H9 (cell line): ENCODE measurements at regions not wholly inside any gene's neighbourhood (a gene's known extent, or its start where the extent isn't known, plus 50 kb on each side); places are given as distances from the start of the nearest gene placed in this dataset.

ENCODE experiments used
- DNase-seq: peaks from one replicate; pipeline ENCODE4 v3.0.0-alpha.2; 2017
- H2AFZ ChIP-seq: one replicate; pipeline ENCODE4 v1.6.1; 2013; ENCODE audit warnings: mild to moderate bottlenecking, low read length, control low read depth, moderate library complexity
- H2AK5ac ChIP-seq: 2 replicates; pipeline ENCODE4 v1.6.1; 2013; ENCODE audit warnings: low read length, control low read depth, mixed read lengths; ENCODE audit not compliant: insufficient read length
- H2BK120ac ChIP-seq: one replicate; pipeline ENCODE4 v1.6.1; 2013; ENCODE audit warnings: low read depth, mild to moderate bottlenecking, low read length, control low read depth, inconsistent platforms; ENCODE audit not compliant: poor library complexity, severe bottlenecking
- H2BK12ac ChIP-seq: 2 replicates; pipeline ENCODE4 v1.6.1; 2013; ENCODE audit warnings: low read length, control low read depth, mixed read lengths, low read depth; ENCODE audit not compliant: insufficient read length
- H2BK15ac ChIP-seq: 2 replicates; pipeline ENCODE4 v1.6.1; 2013; ENCODE audit warnings: low read depth, low read length, control low read depth
- H2BK20ac ChIP-seq: one replicate; pipeline ENCODE4 v1.6.1; 2013; ENCODE audit warnings: low read depth, mild to moderate bottlenecking, low read length, control low read depth, inconsistent platforms; ENCODE audit not compliant: poor library complexity, severe bottlenecking
- H2BK5ac ChIP-seq: 2 replicates; pipeline ENCODE4 v1.6.1; 2013; ENCODE audit warnings: low read length, control low read depth, mixed read lengths; ENCODE audit not compliant: insufficient read length
- H3K14ac ChIP-seq: 2 replicates; pipeline ENCODE4 v1.6.1; 2013; ENCODE audit warnings: low read length, control low read depth; ENCODE audit not compliant: insufficient read depth
- H3K18ac ChIP-seq: 2 replicates; pipeline ENCODE4 v1.6.1; 2013; ENCODE audit warnings: low read depth, mild to moderate bottlenecking, mixed read lengths, low read length, control low read depth; ENCODE audit not compliant: insufficient read length
- H3K23ac ChIP-seq: 2 replicates; pipeline ENCODE4 v1.6.1; 2013; ENCODE audit warnings: low read length, control low read depth, mixed read lengths, low read depth; ENCODE audit not compliant: insufficient read length
- H3K23me2 ChIP-seq: 2 replicates; pipeline ENCODE4 v1.6.1; 2013; ENCODE audit warnings: low read depth, mild to moderate bottlenecking, mixed read lengths, low read length, control low read depth; ENCODE audit not compliant: insufficient read length, poor library complexity, severe bottlenecking
- H3K27ac ChIP-seq: 2 replicates; pipeline ENCODE4 v1.5.1; 2013; ENCODE audit warnings: low read length, control low read depth, mixed read lengths, low read depth; ENCODE audit not compliant: insufficient read length
- H3K27me3 ChIP-seq: 2 replicates; pipeline ENCODE4 v1.6.1; 2013; ENCODE audit warnings: low read length, control low read depth, inconsistent platforms; ENCODE audit not compliant: insufficient read depth
- H3K4ac ChIP-seq: 2 replicates; pipeline ENCODE4 v1.6.1; 2013; ENCODE audit warnings: low read depth, mild to moderate bottlenecking, control low read depth, inconsistent platforms, low read length, moderate library complexity
- H3K4me1 ChIP-seq: 2 replicates; pipeline ENCODE4 v1.6.1; 2013; ENCODE audit warnings: low read length, control low read depth, inconsistent platforms; ENCODE audit not compliant: insufficient read depth
- H3K4me2 ChIP-seq: 2 replicates; pipeline ENCODE4 v1.6.1; 2013; ENCODE audit warnings: low read length, control low read depth, mixed read lengths; ENCODE audit not compliant: insufficient read length, insufficient read depth
- H3K56ac ChIP-seq: 2 replicates; pipeline ENCODE4 v1.6.1; 2013; ENCODE audit warnings: low read depth, mild to moderate bottlenecking, mixed read lengths, low read length, control low read depth; ENCODE audit not compliant: insufficient read length
- H3K79me1 ChIP-seq: 2 replicates; pipeline ENCODE4 v1.6.1; 2013; ENCODE audit warnings: low read depth, mild to moderate bottlenecking, moderate library complexity, low read length, control low read depth, inconsistent platforms; ENCODE audit not compliant: insufficient read depth, poor library complexity, severe bottlenecking
- H3K79me2 ChIP-seq: 2 replicates; pipeline ENCODE4 v1.6.1; 2013; ENCODE audit warnings: low read length, control low read depth, inconsistent platforms; ENCODE audit not compliant: insufficient read depth
- H3K9ac ChIP-seq: 2 replicates; pipeline ENCODE4 v1.6.1; 2013; ENCODE audit warnings: low read length, control low read depth, mixed read lengths; ENCODE audit not compliant: insufficient read length; ENCODE audit errors: extremely low read depth
- H3K9me3 ChIP-seq: one replicate; pipeline ENCODE4 v1.6.1; 2013; ENCODE audit warnings: low read depth, low read length, inconsistent platforms; ENCODE audit not compliant: control insufficient read depth
- H3T11ph ChIP-seq: one replicate; pipeline ENCODE4 v1.6.1; 2013; ENCODE audit warnings: mild to moderate bottlenecking, low read length, control low read depth, inconsistent platforms
- H4K20me1 ChIP-seq: one replicate; pipeline ENCODE4 v1.6.1; 2013; ENCODE audit not compliant: control insufficient read depth, insufficient read length, insufficient read depth
- H4K5ac ChIP-seq: 2 replicates; pipeline ENCODE4 v1.6.1; 2013; ENCODE audit warnings: low read depth, mild to moderate bottlenecking, mixed read lengths, low read length, control low read depth; ENCODE audit not compliant: insufficient read length
- H4K8ac ChIP-seq: replicated peaks from 2 replicates; pipeline ENCODE4 v1.6.1; 2013; ENCODE audit warnings: low read length, control low read depth, mixed read lengths, low read depth; ENCODE audit not compliant: insufficient read length
- H4K91ac ChIP-seq: 2 replicates; pipeline ENCODE4 v1.6.1; 2013; ENCODE audit warnings: low read depth, mild to moderate bottlenecking, moderate library complexity, mixed read lengths, low read length, control low read depth; ENCODE audit not compliant: insufficient read length
- H3K27ac Mint-ChIP-seq, 3 experiments: 2 replicates in 2 of 3; 3 replicates in 1 of 3; pipeline ENCODE4 v1.8.0; 2020 to 2021; ENCODE audit warnings: mixed read lengths in 3 of 3, mild to moderate bottlenecking in 1 of 3, moderate library complexity in 1 of 3
- H3K27me3 Mint-ChIP-seq: 2 replicates; pipeline ENCODE4 v1.8.0; 2021; ENCODE audit warnings: low read depth, mild to moderate bottlenecking, moderate library complexity, mixed read lengths
- H3K36me3 Mint-ChIP-seq, 3 experiments: 2 replicates in 2 of 3; 3 replicates in 1 of 3; pipeline ENCODE4 v1.8.0; 2020 to 2021; ENCODE audit warnings: low read depth in 3 of 3, mixed read lengths in 3 of 3; ENCODE audit not compliant: insufficient read depth in 1 of 3
- H3K4me1 Mint-ChIP-seq, 2 experiments: 2 replicates each; pipeline ENCODE4 v1.8.0; 2020; ENCODE audit warnings: mixed read lengths in 2 of 2
- H3K4me3 Mint-ChIP-seq, 2 experiments: 2 replicates in 1 of 2; 3 replicates in 1 of 2; pipeline ENCODE4 v1.8.0; 2020 to 2021; ENCODE audit warnings: mild to moderate bottlenecking in 2 of 2, mixed read lengths in 2 of 2, moderate library complexity in 1 of 2
- H3K9me3 Mint-ChIP-seq, 2 experiments: 2 replicates in 1 of 2; 3 replicates in 1 of 2; pipeline ENCODE4 v1.8.0; 2020; ENCODE audit warnings: mild to moderate bottlenecking in 2 of 2, mixed read lengths in 2 of 2, moderate library complexity in 1 of 2
- WGBS: extraction: QIAGEN DNeasy Blood & Tissue Kit; methylation state at CpG from one replicate; pipeline ENCODE4 v1.1.7; 2013; ENCODE audit warnings: missing lambda C conversion rate, low lambda C conversion rate, mixed read lengths; ENCODE audit not compliant: insufficient read length; ENCODE audit errors: extremely low coverage; 5-methylcytosine and 5-hydroxymethylcytosine counted together
- TF ChIP-seq, protein P1 (sequence below): fragments of 200-600 bp; sonication (generic); conservative IDR thresholded peaks from 3 replicates; pipeline ENCODE4 v1.8.0; 2021; ENCODE audit warnings: antibody characterized with exemption, mild to moderate bottlenecking

DNA sequence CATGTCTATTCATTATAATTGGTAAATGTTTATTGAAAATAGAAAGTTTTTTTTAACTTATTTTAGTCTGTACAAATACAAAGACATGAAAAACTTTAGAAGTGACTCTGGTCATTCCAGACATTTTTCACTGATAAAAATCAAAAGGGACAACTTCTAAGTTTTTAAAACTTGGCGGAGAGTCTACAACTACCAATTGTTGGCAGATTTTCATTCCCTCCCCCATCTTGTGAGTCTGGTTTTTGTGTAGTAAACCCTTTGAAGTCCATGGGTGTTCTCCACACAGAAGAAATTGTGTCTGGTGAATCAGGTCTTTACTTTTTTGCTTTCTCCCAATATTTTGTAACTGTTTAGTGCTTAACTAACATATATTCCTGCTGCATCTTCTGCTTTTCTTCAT, 336.5 kb downstream of the PDGFC start:
- no peak overlapping the region for H2BK15ac ChIP-seq
- Mint-ChIP-seq H3K4me1 (peaks cover 10 to 21% of the 10 kb centered on the region in 2 experiments), H3K27ac (no peak overlapping the region; a peak in 1 of 7 replicates), H3K9me3 (peaks cover 4 to 6% of the 10 kb centered on the region in 2 experiments; a peak in 3 of 5 replicates), H3K4me3 (no peak overlapping the region), H3K36me3 (peaks cover 0 to 2% (median 2%) of the 10 kb centered on the region in 3 experiments; a peak in 2 of 7 replicates), H3K27me3 (no peaks in the 10 kb centered on the region)
- no peak overlapping the region for H4K5ac ChIP-seq
- TF ChIP-seq, protein P1, sequence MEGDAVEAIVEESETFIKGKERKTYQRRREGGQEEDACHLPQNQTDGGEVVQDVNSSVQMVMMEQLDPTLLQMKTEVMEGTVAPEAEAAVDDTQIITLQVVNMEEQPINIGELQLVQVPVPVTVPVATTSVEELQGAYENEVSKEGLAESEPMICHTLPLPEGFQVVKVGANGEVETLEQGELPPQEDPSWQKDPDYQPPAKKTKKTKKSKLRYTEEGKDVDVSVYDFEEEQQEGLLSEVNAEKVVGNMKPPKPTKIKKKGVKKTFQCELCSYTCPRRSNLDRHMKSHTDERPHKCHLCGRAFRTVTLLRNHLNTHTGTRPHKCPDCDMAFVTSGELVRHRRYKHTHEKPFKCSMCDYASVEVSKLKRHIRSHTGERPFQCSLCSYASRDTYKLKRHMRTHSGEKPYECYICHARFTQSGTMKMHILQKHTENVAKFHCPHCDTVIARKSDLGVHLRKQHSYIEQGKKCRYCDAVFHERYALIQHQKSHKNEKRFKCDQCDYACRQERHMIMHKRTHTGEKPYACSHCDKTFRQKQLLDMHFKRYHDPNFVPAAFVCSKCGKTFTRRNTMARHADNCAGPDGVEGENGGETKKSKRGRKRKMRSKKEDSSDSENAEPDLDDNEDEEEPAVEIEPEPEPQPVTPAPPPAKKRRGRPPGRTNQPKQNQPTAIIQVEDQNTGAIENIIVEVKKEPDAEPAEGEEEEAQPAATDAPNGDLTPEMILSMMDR, result no peak
- no peak overlapping the region for H3K27ac ChIP-seq
- no peaks in the 10 kb centered on the region for H3K79me2 ChIP-seq
- H3K18ac ChIP-seq, result no peak overlapping the region
- H3K9me3 ChIP-seq, result no peaks in the 10 kb centered on the region
- H2BK5ac ChIP-seq, result no peak overlapping the region
- H4K91ac ChIP-seq, result no peak overlapping the region
- H3K79me1 ChIP-seq, result no peaks in the 10 kb centered on the region
- no peak overlapping the region for H3K4me2 ChIP-seq
- no peak overlapping the region for H3K9ac ChIP-seq
- H2BK20ac ChIP-seq, result no peak overlapping the region
- no peaks in the 10 kb centered on the region for H3K23me2 ChIP-seq
- no peak overlapping the region for H3K56ac ChIP-seq
- no peaks in the 10 kb centered on the region for H4K20me1 ChIP-seq
- no peaks in the 10 kb centered on the region for H3K27me3 ChIP-seq
- no peak overlapping the region for H2BK12ac ChIP-seq
- no peak for DNase-seq
- H3K4me1 ChIP-seq, result no peaks in the 10 kb centered on the region; the same call in 1 of the 2 replicates
- H3K4ac ChIP-seq, result no peak overlapping the region
- H4K8ac ChIP-seq, result no peak overlapping the region
- no peak overlapping the region for H2BK120ac ChIP-seq
- no CpG with 5 or more reads among the region's 1 CpG for WGBS
- no peak overlapping the region for H3T11ph ChIP-seq
- H2AK5ac ChIP-seq, result no peak overlapping the region
- H3K23ac ChIP-seq, result no peak overlapping the region
- no peak overlapping the region for H3K14ac ChIP-seq
- no peak overlapping the region for H2AFZ ChIP-seq
